ENCODE measurements at regions not wholly inside any gene's neighbourhood (a gene's known extent, or its start where the extent isn't known, plus 50 kb on each side); places are given as distances from the start of the nearest gene placed in this dataset.

GRCh38 chr9:115747731-115748130 is 405.9 kb upstream of the PAPPA start:
- 35% methylated on average over 1 of the region's 1 CpG for WGBS
- no peaks in the 10 kb centered on the region for H3K9me3 ChIP-seq (ENCODE audit: control insufficient read depth in 4 of 4, low read length in 3 of 4)
- no peak for DNase-seq (ENCODE audit: low spot score)
- no peaks in the 10 kb centered on the region for H3K36me3 ChIP-seq (ENCODE audit: control insufficient read depth in 4 of 4, insufficient read depth in 3 of 4, low read depth in 1 of 4, low read length in 3 of 4)
- H3K4me1 ChIP-seq (ENCODE audit: control insufficient read depth in 4 of 4, insufficient read depth in 4 of 4, low read length in 3 of 4): no peaks in the 10 kb centered on the region
- no peak overlapping the region for H3K9ac ChIP-seq (ENCODE audit: low read depth in 1 of 2, low read length in 2 of 2)
- TF ChIP-seq NR2F2 (IDR thresholded peaks at IDR 0.05) (no peak), REST (IDR thresholded peaks at IDR 0.05) (no peak), ZBTB33 (IDR thresholded peaks at IDR 0.05) (no peak), JUND (IDR thresholded peaks at IDR 0.05) (no peak), HNF4G (IDR thresholded peaks at IDR 0.05) (no peak), SP1 (IDR thresholded peaks at IDR 0.05) (no peak), EGR1 (IDR thresholded peaks at IDR 0.05; ENCODE audit: low read depth in 2 of 2) (no peak), ATF3 (IDR thresholded peaks at IDR 0.05) (no peak), RXRA (IDR thresholded peaks at IDR 0.05) (no peak), GABPA (IDR thresholded peaks at IDR 0.05 in 1 of 2, conservative IDR thresholded peaks at IDR 0.05 in 1 of 2) (no peak), CTCF (IDR thresholded peaks at IDR 0.05; ENCODE audit: low read depth, low read length, missing input control) (no peak)
- H3K27ac ChIP-seq (ENCODE audit: low read depth in 1 of 2, low read length in 2 of 2): no peak overlapping the region
- no peak overlapping the region for H3K4me3 ChIP-seq (ENCODE audit: low read depth in 1 of 3, low read length in 3 of 3)
- peaks cover 0 to 6% (median 0%) of the 10 kb centered on the region in 4 donors for H3K27me3 ChIP-seq (ENCODE audit: control insufficient read depth in 4 of 4, insufficient read depth in 4 of 4, low read length in 3 of 4)

- no peak for DNase-seq (ENCODE audit: low spot score)
- Histone ChIP-seq H3K9ac (ENCODE audit: low read depth in 1 of 2, low read length in 2 of 2) (no peak overlapping the region), H3K4me1 (ENCODE audit: control insufficient read depth in 4 of 4, insufficient read depth in 4 of 4, low read length in 3 of 4) (no peaks in the 10 kb centered on the region), H3K4me3 (ENCODE audit: low read depth in 1 of 3, low read length in 3 of 3) (no peak overlapping the region), H3K27me3 (ENCODE audit: control insufficient read depth in 4 of 4, insufficient read depth in 4 of 4, low read length in 3 of 4) (no peaks in the 10 kb centered on the region), H3K9me3 (ENCODE audit: control insufficient read depth in 4 of 4, low read length in 3 of 4) (no peaks in the 10 kb centered on the region), H3K36me3 (ENCODE audit: control insufficient read depth in 4 of 4, insufficient read depth in 3 of 4, low read depth in 1 of 4, low read length in 3 of 4) (no peaks in the 10 kb centered on the region), H3K27ac (ENCODE audit: low read depth in 1 of 2, low read length in 2 of 2) (no peak overlapping the region)
- TF ChIP-seq JUND (IDR thresholded peaks at IDR 0.05) (no peak), TAF1 (conservative IDR thresholded peaks at IDR 0.05) (no peak)
These were observed 396.9 kb upstream of the PAPPA start for GRCh38 chr9:115756736-115757135.

All from liver (tissue), 8 donors.